CD4-positive, alpha-beta T cell treated with Interleukin-21 for 1 hour (primary cell): ENCODE measurements at regions not wholly inside any gene's neighbourhood (a gene's known extent, or its start where the extent isn't known, plus 50 kb on each side); places are given as distances from the start of the nearest gene placed in this dataset.

Source experiments
- DNase-seq: peaks from one replicate; pipeline ENCODE4 v3.0.0-alpha.2; 2020

DNA sequence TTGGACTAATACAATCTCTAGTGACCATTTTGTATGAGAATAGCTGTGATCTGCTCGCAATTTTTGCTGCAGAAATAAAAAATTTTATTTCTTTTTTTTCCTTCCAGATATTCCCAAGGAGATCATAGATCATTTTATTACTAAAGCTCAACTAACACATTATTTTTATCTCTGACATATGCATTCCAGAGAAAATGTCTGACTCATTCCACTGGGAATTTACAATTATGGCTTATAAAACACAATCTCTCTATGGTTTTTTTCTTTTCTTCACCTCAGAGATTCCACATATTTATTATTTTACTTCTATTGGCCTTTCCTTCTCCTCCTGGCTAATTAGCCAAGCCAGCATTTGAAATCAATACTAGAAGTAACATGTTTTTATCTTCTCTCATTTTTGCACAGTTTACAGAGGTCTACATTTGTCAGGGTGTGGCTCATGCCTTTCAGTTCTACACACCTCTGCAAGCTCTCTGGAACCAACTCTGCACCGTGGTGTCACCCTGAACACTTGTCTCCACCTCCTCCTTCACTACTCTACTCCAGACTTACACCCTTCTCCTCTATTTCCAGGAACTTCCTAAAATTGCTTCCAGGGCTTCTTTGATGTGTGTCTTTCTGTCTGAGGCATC, 59.8 kb upstream of the GPM6A start:
- DNase-seq: no peak

DNA sequence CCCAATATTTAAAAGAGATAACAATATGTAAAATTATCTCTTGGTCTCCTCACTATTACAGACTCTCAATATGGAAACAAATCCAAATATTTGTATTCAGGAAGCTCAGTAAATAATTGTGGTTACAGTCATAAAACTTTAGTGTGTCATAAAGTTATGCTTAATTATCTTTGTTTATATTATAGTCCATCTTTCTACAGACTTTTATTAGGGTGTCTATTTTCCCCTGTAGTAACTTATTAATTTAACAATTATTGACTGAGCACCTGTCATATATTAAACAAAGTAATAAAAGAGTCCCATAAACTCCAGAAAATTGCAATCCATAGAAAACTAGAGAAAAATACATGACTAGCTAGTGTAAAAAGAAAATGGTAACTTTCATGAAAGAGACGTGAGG, 61.6 kb upstream of the GPM6A start:
- DNase-seq: no peak

DNA sequence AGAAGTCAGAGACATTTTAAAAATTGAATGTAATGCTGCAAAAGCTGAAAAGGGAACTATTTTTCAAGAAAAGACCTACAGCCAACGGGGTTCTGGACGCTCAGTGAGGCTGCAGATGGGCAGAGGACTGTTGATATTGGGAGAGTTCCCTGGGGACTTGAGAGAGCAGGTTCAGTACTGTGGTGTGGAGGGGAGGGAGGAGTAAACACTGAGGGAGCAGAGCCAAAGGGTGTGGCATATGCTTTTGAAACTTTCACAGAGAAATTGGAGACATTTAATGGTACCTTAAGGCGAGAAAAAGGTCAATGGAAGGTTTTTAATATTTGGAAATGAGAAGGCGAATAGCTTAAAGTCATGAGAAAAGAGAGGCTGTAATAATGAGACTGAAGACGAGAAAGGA, 62.2 kb upstream of the GPM6A start:
- DNase-seq: no peak

- DNase-seq: no peak
These were observed 64.1 kb upstream of the GPM6A start for GRCh38 chr4:175875993-175876771.

- no peak for DNase-seq
These were observed 70.8 kb upstream of the GPM6A start for GRCh38 chr4:175882891-175883290.

- no peak for DNase-seq
These were observed 72.0 kb upstream of the GPM6A start for GRCh38 chr4:175884048-175884447.

DNA sequence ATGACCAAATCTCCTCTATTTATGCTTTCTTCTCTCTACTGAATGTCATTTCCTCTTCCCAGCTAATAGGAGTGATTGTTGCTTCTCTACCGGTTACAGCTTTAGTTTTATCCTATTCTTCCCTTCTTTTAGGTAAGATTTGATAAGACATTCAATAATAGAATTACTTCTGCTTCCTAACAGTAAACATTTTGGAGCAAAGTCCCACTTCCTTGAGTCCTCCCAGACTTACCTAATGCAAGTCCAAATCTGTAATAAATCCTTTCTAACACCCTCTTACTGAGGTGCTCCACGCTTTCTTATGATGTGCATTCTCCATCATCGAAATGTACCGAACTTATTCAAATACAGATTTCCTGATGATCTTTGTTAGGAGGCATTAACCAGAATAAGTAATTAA, 79.2 kb upstream of the GPM6A start:
- no peak for DNase-seq

GRCh38 chr4:175891851-175892250, 79.8 kb upstream of the GPM6A start:
- no peak for DNase-seq

DNA sequence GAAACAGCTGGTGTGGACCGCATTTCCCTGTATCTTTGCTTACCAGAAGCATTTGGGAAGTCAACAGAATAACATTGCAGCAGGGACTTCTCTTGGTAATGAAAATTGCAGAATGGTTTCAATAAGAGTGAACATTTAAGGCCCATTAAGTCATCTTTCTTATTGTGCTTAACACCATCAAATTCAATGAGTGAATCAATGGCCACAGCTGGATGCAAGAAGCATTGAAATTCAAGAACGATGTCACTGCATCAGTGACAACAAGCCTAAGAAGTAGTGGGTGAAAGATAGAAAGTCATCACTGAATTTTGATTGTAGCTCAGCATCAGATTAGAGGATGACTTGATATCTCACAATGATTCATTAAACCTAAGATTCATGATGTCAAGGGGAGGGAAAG, 93.9 kb upstream of the GPM6A start:
- no peak for DNase-seq

DNA sequence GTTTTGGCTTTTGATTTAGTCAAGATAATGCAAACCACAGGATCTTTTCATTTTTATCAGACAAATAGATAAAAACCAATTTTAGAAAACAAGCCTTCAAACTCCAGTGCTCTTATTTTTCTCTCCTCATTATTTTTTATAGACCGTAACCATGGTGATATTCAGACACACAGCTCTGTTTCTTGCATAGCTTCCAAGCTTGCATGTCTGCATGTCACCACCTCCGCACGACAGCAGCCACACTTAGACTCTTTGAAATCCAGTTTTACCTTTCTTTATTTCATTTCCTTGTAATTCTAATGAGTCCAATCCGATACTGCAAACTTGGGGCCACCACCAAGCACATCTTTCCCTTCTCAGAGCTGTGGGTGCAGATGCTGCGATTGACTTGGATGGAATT, 94.3 kb upstream of the GPM6A start:
- no peak for DNase-seq

GRCh38 chr4:175910700-175911099, 98.6 kb upstream of the GPM6A start:
- no peak for DNase-seq

- DNase-seq: no peak
These were observed 104.7 kb upstream of the GPM6A start for GRCh38 chr4:175916626-175917351.

- DNase-seq: no peak
These were observed 115.1 kb upstream of the GPM6A start for GRCh38 chr4:175927121-175927520.

DNA sequence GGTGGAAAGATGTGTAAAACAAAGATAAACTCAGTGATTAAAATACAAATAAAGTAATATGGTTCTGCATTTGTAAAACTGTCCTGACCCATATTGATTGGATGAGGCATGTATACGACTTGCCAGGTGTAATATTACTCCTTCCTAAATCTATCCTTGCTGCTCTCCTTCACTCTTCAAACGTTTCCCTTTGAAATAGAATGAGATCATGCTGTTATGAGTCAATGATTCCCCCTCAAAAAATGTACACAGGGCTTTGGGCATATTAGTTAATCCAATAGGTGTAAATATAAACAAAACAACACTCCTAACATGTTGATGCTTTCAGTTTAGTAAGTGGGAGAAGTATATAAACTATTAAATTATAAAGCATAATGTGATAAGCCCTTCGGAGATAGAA, 117.4 kb upstream of the GPM6A start:
- DNase-seq: no peak

DNA sequence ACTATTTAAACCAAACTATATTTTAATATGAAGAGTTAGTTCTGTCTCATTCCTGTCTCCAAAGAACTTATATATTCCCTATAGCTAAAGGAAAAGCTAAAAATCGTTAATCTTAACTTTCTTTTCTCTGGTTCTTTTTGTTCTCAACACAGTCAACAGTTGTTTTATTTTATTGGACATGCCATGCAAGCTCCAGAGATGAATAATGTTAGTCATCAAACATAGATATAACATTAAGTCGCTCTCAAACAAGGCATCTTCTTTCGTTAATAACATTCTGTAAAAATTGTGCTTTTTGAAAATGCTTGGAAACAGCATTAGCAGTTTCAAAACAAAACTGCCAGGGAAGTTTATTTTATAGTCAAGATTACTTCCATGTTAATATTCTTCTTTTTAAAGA, 117.9 kb upstream of the GPM6A start:
- DNase-seq: no peak

- no peak for DNase-seq
These were observed 118.4 kb upstream of the GPM6A start for GRCh38 chr4:175930471-175930870.

- no peak for DNase-seq
These were observed 120.1 kb upstream of the GPM6A start for GRCh38 chr4:175932116-175932515.

GRCh38 chr4:175934506-175934905, 122.4 kb upstream of the GPM6A start:
- DNase-seq: no peak

- no peak for DNase-seq
These were observed 123.1 kb upstream of the GPM6A start for GRCh38 chr4:175935016-175935661.

DNA sequence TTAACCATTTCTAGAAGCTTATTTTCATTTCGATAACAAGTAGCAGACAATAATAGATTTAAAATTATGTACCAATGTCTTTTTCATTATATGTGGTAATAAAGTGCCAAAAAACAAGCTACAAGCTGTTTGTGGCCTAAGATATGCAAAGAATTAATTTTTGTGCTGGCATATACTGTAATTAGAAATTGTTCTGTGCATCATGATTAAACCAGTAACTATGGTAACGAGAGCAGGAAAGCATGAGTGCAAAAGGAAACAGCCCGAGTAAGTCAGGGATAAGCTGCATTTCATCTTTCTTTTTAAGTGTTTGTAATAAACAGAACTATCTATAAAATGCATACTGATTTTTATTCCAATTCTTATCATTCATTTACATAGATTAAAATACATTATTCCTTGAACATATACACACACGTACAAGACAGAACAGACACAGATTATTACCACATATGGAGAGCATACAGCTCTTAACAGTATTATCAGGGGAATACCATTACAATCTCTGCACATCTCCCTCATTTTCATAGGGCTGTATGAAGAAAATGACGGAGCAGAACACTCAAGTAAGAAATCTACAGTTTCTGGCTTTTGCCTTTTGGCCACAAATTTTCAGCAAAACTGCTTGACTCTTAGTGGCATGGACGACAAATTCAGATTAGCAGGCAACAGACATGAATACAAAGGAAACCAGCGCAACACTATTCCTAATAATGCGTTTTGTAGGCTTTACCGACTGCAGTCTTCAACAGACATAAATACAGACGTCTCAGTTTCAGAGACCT, 121.3 kb upstream of the WDR17 start:
- no peak for DNase-seq

DNA sequence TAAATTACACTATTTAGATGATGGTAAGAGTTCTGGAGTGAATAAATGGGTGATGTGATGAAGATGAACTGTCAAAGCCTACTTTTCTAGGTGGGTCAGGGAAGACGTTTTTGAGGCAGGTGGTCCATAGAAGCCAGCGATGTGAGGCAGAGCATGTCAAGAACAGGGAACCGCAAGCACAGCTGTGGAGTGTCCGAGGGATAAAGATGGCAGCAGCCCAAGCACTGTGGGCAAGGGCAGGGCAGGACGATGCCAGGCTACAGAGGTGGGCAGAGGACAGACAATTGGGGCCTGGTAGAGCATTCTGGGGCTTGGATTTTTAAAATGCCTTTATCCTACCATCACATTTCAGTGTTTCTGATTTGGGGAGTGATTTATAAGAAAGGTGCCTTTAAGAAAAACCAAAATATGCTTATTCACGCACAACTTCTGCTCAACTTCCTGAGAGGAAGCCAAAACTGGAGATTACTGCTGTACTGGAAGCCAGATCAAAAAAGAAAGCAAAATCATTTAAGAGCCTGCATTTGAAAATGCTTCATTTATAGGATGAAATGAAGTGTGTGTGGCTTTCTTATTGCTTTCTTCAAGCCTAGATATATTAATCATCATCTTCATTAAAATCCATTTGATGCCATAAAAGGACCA, 119.0 kb upstream of the WDR17 start:
- DNase-seq: no peak

GRCh38 chr4:175947117-175947722, 118.4 kb upstream of the WDR17 start:
- DNase-seq: peak; percentile 14
